Uterus (tissue), 2 donors: ENCODE measurements at regions not wholly inside any gene's neighbourhood (a gene's known extent, or its start where the extent isn't known, plus 50 kb on each side); places are given as distances from the start of the nearest gene placed in this dataset.

Source experiments
- POLR2A ChIP-seq, 2 donors: fragments of 450-650 bp; IDR thresholded peaks; one replicate each; pipeline ENCODE4 v1.6.1; 2016; ENCODE audit warnings: antibody characterized with exemption in 2 of 2, mild to moderate bottlenecking in 1 of 2, moderate library complexity in 1 of 2
- TF ChIP-seq, protein P1 (sequence below), 4 experiments: fragments of 200-600 bp in 2 of 4; fragments of 450-650 bp in 2 of 4; sonication (generic) in 2 of 4; IDR thresholded peaks; one replicate each; pipeline ENCODE4 v1.5.1; 2016 to 2019; ENCODE audit warnings: antibody characterized with exemption in 4 of 4, mild to moderate bottlenecking in 2 of 4, moderate library complexity in 1 of 4

DNA sequence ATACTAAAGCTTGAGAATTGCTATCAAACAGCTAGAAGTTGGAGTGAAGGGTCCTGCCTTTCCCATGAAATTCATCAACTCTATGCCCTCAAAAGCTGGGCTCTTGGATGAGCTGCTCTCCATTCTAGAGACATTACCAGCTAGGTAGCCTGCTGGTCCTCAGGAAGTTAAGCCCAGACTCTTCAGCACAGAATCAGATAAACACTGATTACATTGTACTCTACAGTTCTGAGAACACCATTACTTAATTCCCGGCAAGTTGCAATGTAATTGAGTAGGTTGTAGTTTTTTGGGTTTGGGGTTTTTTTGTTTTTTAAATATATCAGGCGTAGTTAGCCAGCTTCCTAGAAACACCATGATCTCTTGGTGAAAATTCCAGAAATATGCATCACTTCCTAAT lies 84.1 kb upstream of the PIK3CG start:
- TF ChIP-seq, protein P1, sequence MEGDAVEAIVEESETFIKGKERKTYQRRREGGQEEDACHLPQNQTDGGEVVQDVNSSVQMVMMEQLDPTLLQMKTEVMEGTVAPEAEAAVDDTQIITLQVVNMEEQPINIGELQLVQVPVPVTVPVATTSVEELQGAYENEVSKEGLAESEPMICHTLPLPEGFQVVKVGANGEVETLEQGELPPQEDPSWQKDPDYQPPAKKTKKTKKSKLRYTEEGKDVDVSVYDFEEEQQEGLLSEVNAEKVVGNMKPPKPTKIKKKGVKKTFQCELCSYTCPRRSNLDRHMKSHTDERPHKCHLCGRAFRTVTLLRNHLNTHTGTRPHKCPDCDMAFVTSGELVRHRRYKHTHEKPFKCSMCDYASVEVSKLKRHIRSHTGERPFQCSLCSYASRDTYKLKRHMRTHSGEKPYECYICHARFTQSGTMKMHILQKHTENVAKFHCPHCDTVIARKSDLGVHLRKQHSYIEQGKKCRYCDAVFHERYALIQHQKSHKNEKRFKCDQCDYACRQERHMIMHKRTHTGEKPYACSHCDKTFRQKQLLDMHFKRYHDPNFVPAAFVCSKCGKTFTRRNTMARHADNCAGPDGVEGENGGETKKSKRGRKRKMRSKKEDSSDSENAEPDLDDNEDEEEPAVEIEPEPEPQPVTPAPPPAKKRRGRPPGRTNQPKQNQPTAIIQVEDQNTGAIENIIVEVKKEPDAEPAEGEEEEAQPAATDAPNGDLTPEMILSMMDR (IDR thresholded peaks at IDR 0.05): no peak
- no peak for TF ChIP-seq POLR2A (IDR thresholded peaks at IDR 0.05)
